Loucy (cell line): ENCODE measurements at regions not wholly inside any gene's neighbourhood (a gene's known extent, or its start where the extent isn't known, plus 50 kb on each side); places are given as distances from the start of the nearest gene placed in this dataset.

ENCODE experiments used
- H2AFZ ChIP-seq: fragments of 200-600 bp; sonication (generic); 2 replicates; pipeline ENCODE4 v1.6.0; 2016; ENCODE audit warnings: antibody characterized with exemption, mild to moderate bottlenecking, low read length, moderate library complexity
- H3F3A ChIP-seq: fragments of 200-600 bp; 2 replicates; pipeline ENCODE4 v1.6.0; 2016; ENCODE audit warnings: antibody characterized with exemption, low read depth, mild to moderate bottlenecking
- H3K27me3 ChIP-seq: fragments of 200-600 bp; sonication (generic); 2 replicates; pipeline ENCODE4 v1.6.1; 2014; ENCODE audit warnings: low read length, mild to moderate bottlenecking; ENCODE audit not compliant: insufficient read depth, poor library complexity, severe bottlenecking
- H3K36me3 ChIP-seq: fragments of 200-600 bp; sonication (generic); 2 replicates; pipeline ENCODE4 v1.6.1; 2016; ENCODE audit warnings: low read length; ENCODE audit not compliant: insufficient read depth
- H3K4me1 ChIP-seq: fragments of 200-600 bp; sonication (generic); 2 replicates; pipeline ENCODE4 v1.5.1; 2014; ENCODE audit warnings: low read length, mild to moderate bottlenecking; ENCODE audit not compliant: insufficient read depth, poor library complexity, severe bottlenecking
- H3K4me2 ChIP-seq: fragments of 200-600 bp; sonication (generic); 2 replicates; pipeline ENCODE4 v1.6.0; 2014; ENCODE audit warnings: antibody characterized with exemption, low read length, low read depth, mild to moderate bottlenecking; ENCODE audit not compliant: poor library complexity, severe bottlenecking
- H3K4me3 ChIP-seq: fragments of 200-600 bp; sonication (generic); 2 replicates; pipeline ENCODE4 v1.5.1; 2014; ENCODE audit warnings: low read length, mild to moderate bottlenecking, mixed read lengths; ENCODE audit not compliant: poor library complexity, severe bottlenecking
- H3K79me2 ChIP-seq: fragments of 200-600 bp; sonication (generic); 2 replicates; pipeline ENCODE4 v1.6.1; 2014; ENCODE audit warnings: low read length; ENCODE audit not compliant: insufficient read depth
- H3K9ac ChIP-seq: fragments of 200-600 bp; sonication (generic); 2 replicates; pipeline ENCODE4 v1.6.0; 2014; ENCODE audit warnings: mild to moderate bottlenecking, low read depth, low read length, moderate library complexity; ENCODE audit not compliant: poor library complexity, severe bottlenecking
- H3K9me2 ChIP-seq: fragments of 200-600 bp; sonication (generic); replicated peaks from 2 replicates; pipeline ENCODE4 v1.6.1; 2016; ENCODE audit warnings: low read depth, low read length, mixed read lengths
- H3K9me3 ChIP-seq: fragments of 200-600 bp; sonication (generic); 2 replicates; pipeline ENCODE4 v1.6.1; 2014; ENCODE audit warnings: mild to moderate bottlenecking, antibody characterized with exemption, low read length, low read depth; ENCODE audit not compliant: insufficient read depth
- H4K20me1 ChIP-seq: fragments of 200-600 bp; sonication (generic); 2 replicates; pipeline ENCODE4 v1.6.0; 2014; ENCODE audit warnings: antibody characterized with exemption, low read length, mild to moderate bottlenecking; ENCODE audit not compliant: insufficient read depth, poor library complexity, severe bottlenecking
- EZH2phosphoT487 ChIP-seq: fragments of 200-600 bp; IDR thresholded peaks from 2 replicates; pipeline ENCODE4 v1.6.1; 2018; ENCODE audit warnings: antibody characterized with exemption, mild to moderate bottlenecking, moderate library complexity, borderline replicate concordance
- TF ChIP-seq, protein P1 (sequence below): fragments of 200-600 bp; sonication (generic); conservative IDR thresholded peaks from 2 replicates; pipeline ENCODE4 v1.5.1; 2014; ENCODE audit warnings: mild to moderate bottlenecking, antibody characterized with exemption, low read length

DNA sequence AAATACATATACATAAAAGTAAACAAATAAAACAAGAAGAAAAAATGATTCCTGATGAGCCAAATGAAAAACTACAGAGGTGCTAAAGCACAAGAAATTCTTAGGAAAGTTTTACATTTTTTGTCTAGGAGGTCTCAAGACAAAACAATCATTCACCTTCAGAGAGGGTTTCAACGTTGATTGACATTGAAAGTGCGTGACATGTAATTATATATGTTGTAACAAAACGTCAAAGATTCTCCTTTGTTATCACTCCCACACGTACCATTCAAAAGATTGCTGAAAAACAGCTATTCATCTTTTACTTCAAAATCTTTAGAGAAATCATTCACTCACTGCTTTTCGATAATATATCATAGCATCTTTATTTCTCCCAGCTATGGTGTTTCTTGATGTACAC is 375.9 kb downstream of the NEBL start:
- no peaks in the 10 kb centered on the region for H3K27me3 ChIP-seq
- H3K36me3 ChIP-seq = no peaks in the 10 kb centered on the region
- no peaks in the 10 kb centered on the region for H3F3A ChIP-seq
- no peaks in the 10 kb centered on the region for H4K20me1 ChIP-seq
- no peak overlapping the region for H3K4me3 ChIP-seq
- no peak overlapping the region for H3K9ac ChIP-seq
- no peak overlapping the region for H2AFZ ChIP-seq
- no peaks in the 10 kb centered on the region; the same call in 1 of the 2 replicates for H3K9me3 ChIP-seq
- H3K79me2 ChIP-seq = no peaks in the 10 kb centered on the region
- no peak for TF ChIP-seq EZH2phosphoT487
- TF ChIP-seq, protein P1, sequence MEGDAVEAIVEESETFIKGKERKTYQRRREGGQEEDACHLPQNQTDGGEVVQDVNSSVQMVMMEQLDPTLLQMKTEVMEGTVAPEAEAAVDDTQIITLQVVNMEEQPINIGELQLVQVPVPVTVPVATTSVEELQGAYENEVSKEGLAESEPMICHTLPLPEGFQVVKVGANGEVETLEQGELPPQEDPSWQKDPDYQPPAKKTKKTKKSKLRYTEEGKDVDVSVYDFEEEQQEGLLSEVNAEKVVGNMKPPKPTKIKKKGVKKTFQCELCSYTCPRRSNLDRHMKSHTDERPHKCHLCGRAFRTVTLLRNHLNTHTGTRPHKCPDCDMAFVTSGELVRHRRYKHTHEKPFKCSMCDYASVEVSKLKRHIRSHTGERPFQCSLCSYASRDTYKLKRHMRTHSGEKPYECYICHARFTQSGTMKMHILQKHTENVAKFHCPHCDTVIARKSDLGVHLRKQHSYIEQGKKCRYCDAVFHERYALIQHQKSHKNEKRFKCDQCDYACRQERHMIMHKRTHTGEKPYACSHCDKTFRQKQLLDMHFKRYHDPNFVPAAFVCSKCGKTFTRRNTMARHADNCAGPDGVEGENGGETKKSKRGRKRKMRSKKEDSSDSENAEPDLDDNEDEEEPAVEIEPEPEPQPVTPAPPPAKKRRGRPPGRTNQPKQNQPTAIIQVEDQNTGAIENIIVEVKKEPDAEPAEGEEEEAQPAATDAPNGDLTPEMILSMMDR = no peak
- no peaks in the 10 kb centered on the region for H3K4me1 ChIP-seq
- H3K4me2 ChIP-seq = no peak overlapping the region
- no peaks in the 10 kb centered on the region for H3K9me2 ChIP-seq

DNA sequence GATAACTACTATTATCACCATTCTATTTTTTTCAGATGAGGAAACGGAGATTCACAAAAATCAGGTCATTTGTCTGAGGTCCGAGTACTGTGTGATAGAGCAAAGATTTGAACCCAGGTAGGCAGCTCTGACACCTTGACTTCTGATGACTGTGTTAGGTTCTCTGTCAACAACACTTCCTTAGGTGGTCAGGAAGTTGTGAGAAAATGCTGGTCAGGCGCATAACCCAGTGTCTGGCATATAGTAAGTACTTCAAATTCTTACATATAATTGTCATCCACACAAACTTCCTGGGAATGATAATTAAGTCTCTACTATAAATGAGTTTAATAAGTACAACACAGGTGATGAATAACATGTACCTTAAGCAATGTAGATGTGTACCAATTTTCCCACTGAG is 381.5 kb downstream of the NEBL start:
- Histone ChIP-seq H3K79me2 (no peaks in the 10 kb centered on the region), H3F3A (no peaks in the 10 kb centered on the region), H3K4me3 (no peak overlapping the region), H3K9me3 (no peaks in the 10 kb centered on the region), H3K27me3 (no peaks in the 10 kb centered on the region), H4K20me1 (no peaks in the 10 kb centered on the region), H3K9ac (no peak overlapping the region), H2AFZ (no peak overlapping the region), H3K36me3 (no peaks in the 10 kb centered on the region), H3K9me2 (no peaks in the 10 kb centered on the region), H3K4me2 (no peak overlapping the region), H3K4me1 (no peaks in the 10 kb centered on the region)
- TF ChIP-seq, protein P1 = no peak
- no peak for TF ChIP-seq EZH2phosphoT487

DNA sequence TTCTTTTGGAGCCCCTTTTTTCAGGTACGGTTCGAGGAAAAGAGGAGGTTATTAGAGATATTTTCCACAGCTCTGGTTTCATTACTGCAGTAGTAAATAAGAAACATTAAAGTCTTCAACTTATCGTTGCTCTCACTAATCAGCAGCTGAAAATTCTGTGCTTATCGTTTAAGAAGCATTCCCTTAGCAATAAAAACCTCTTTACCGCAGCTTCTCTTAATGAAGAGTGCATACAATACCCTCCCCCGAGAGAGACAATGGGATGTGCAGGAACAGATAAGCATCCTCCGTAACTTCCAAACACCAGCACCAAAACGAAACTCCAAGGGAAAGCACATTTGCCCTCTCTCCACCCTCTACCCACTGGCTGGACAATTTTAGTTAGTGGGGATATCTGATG is 384.5 kb downstream of the NEBL start:
- no peaks in the 10 kb centered on the region for H3K79me2 ChIP-seq
- H3F3A ChIP-seq = no peaks in the 10 kb centered on the region
- H3K9me3 ChIP-seq = no peaks in the 10 kb centered on the region
- no peak overlapping the region for H3K4me3 ChIP-seq
- H3K4me2 ChIP-seq = no peak overlapping the region
- no peaks in the 10 kb centered on the region for H3K36me3 ChIP-seq
- H3K9me2 ChIP-seq = no peaks in the 10 kb centered on the region
- no peak for TF ChIP-seq EZH2phosphoT487
- TF ChIP-seq, protein P1 = no peak
- no peaks in the 10 kb centered on the region for H3K27me3 ChIP-seq
- H4K20me1 ChIP-seq = no peaks in the 10 kb centered on the region
- no peaks in the 10 kb centered on the region for H3K4me1 ChIP-seq
- H2AFZ ChIP-seq = no peak overlapping the region
- H3K9ac ChIP-seq = no peak overlapping the region
